Sigmoid colon (tissue), 3 donors: ENCODE measurements at regions not wholly inside any gene's neighbourhood (a gene's known extent, or its start where the extent isn't known, plus 50 kb on each side); places are given as distances from the start of the nearest gene placed in this dataset.

Experiments
- POLR2A ChIP-seq, 2 donors: fragments of 450-650 bp; IDR thresholded peaks; one replicate each; pipeline ENCODE4 v1.6.1; 2016; ENCODE audit warnings: antibody characterized with exemption in 2 of 2, mild to moderate bottlenecking in 2 of 2, moderate library complexity in 2 of 2
- TF ChIP-seq, protein P1 (sequence below), 4 experiments: fragments of 450-650 bp in 3 of 4; fragments of 200-600 bp in 1 of 4; IDR thresholded peaks; one replicate each; pipeline ENCODE4 v1.5.1; 2016 to 2019; ENCODE audit warnings: antibody characterized with exemption in 4 of 4, mild to moderate bottlenecking in 3 of 4, moderate library complexity in 2 of 4

DNA sequence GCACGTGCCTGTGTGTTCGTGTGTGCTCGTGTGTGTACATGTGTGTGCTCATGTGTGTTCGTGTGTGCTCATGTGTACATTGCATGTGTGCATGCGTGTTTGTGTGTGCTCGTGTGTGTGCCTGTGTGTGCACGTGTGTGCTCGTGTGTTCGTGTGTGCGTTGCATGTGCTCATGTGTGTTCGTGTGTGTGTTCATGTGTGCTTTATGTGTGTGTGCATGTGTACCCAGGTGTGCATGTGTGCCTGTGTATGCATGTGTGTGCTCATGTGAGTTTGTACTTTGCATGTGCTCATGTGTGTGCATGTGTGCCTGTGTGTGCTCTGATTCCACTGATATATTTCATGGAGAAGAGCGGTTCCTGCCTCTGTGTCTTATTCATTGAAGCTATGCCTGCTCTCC lies 265.5 kb downstream of the FOXL1 start:
- no peak for TF ChIP-seq POLR2A (IDR thresholded peaks at IDR 0.05)
- TF ChIP-seq, protein P1, sequence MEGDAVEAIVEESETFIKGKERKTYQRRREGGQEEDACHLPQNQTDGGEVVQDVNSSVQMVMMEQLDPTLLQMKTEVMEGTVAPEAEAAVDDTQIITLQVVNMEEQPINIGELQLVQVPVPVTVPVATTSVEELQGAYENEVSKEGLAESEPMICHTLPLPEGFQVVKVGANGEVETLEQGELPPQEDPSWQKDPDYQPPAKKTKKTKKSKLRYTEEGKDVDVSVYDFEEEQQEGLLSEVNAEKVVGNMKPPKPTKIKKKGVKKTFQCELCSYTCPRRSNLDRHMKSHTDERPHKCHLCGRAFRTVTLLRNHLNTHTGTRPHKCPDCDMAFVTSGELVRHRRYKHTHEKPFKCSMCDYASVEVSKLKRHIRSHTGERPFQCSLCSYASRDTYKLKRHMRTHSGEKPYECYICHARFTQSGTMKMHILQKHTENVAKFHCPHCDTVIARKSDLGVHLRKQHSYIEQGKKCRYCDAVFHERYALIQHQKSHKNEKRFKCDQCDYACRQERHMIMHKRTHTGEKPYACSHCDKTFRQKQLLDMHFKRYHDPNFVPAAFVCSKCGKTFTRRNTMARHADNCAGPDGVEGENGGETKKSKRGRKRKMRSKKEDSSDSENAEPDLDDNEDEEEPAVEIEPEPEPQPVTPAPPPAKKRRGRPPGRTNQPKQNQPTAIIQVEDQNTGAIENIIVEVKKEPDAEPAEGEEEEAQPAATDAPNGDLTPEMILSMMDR (IDR thresholded peaks at IDR 0.05) = no peak
